ENCODE measurements at regions not wholly inside any gene's neighbourhood (a gene's known extent, or its start where the extent isn't known, plus 50 kb on each side); places are given as distances from the start of the nearest gene placed in this dataset.
A peak's percentile ranks its signal among the peaks of the same experiment; 100 is the strongest.
"Not testable (repeated sequence)": the region's sequence is repeated elsewhere in the genome, so short reads cannot be mapped to it uniquely, and the experiment has no call there.

DNA sequence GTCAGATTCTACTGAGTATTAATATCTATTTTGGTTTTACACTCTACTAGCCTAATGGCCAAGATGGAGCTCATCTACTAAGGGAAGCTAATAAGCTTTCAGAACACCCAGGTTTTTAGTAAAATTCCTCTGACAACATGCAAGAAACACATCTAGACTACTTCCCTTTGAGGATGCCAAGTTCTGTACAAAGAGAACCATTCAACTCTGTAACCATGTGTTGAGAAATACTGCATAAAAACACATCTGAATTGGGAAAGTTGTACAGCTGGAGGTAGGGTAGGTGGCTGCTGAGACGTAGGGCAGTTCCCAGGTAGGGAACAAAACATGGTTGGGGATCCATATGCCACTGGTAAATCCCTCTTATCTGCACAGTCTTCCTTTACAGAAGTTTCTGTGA lies 66.2 kb downstream of the SC5D start:
- DNase-seq (ENCODE audit: low read depth in 2 of 2) = no peak

DNA sequence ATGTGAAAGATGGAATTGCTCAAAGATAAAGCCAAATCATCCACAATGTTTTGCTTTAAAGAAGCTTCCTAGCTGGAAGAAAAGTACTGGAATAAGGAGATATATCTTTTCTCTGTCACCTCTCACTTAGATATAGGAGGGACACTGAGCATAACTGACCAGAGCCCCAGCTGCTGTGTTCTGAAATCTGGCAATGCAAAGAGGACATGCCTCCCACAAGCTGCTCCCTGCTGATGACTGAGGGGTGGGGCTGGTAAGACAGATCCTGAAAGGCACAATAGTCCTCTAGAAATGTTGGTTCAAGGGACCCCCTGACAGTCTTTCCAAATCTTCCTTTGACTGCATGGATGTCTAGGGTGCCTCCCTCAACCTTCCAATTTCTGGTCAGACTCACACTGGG lies 67.0 kb downstream of the SC5D start:
- no peak for DNase-seq (ENCODE audit: low read depth in 2 of 2)

GRCh38 chr11:121362955-121363354 lies 70.4 kb downstream of the SC5D start:
- DNase-seq (ENCODE audit: low read depth in 2 of 2) = not testable (repeated sequence)

DNA sequence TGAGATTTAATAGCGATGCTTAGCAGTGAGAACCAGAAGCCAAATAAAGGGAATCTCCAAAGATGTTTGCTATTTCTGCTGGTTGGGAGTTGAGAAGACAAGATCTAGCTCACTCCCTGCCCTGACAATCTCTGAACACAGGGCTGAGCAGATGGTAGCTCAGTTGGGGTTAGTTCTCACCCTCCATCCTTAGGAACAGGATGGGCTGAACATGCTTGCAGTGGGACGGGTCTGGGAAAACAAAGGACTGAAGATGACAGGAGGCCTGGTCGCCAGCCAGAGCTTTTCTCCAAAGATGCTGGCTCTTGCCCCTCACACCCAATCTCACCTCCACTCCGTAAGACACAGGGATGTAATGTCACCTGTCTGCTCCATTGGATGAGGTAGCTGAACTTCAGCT lies 72.7 kb downstream of the SC5D start:
- no peak for DNase-seq (ENCODE audit: low read depth in 2 of 2)

DNA sequence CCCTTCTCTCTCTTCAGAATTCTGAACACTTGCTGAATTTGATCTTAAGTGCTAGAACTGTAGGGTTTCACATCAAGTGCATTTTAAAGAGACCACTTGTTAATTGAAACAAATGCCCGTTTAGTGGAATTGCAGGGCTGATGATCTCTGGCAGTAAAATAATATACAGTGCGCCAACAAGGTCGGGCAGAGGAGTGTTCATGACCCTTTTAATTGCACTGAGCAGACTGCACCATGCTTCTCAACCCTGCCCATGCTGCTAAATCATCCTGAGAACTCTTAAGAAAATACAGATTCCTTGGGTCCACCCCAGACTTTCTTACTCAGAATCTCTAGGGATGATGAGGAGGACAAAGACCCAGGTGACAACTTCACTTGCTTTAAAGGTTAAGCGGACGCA lies 73.5 kb downstream of the SC5D start:
- DNase-seq (ENCODE audit: low read depth in 2 of 2) = no peak

DNA sequence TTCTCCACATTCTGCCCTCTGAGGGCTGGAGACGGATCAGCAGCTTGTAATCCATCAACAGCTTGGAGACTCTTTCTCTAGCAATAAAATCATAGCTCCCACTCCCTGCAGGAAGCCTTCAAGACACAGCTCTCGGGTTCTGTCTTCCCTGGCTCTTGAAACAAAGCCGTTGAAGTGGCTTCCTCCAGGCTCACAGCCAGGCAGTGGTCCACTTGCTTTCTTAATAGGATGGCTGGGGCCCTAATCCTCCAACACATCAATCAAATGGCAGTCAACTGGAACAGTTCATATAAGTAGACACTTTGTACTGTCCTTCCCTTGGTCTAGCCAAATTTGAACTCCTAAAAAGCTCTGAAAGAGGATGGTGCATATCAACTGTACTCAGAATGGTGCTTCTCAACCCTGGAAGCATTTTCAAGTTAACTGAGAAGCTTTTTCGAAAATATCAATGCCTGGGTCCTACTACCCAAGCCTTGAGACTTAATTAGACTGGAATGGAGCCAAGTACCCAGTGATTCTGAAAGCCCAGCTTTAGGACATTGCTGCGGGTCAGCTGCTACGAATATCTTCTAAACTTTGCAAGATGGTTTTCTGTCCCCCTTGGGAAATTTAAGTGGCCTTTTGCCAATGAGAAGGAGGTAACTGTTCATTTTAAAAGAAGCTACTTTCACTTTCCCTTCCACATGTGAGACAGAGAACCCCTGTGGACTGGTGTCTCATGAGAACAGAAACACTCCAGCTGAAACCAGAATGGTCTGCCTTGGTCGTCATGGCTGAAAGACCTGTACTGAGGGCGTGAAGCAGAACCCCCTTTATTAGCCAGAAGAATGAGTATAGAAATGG lies 74.7 kb downstream of the SC5D start:
- peak; percentile 1 to 10 for DNase-seq (ENCODE audit: low read depth in 2 of 2)

- DNase-seq (ENCODE audit: low read depth in 2 of 2) = no peak
These were observed 75.3 kb downstream of the SC5D start for GRCh38 chr11:121367844-121368225.

DNA sequence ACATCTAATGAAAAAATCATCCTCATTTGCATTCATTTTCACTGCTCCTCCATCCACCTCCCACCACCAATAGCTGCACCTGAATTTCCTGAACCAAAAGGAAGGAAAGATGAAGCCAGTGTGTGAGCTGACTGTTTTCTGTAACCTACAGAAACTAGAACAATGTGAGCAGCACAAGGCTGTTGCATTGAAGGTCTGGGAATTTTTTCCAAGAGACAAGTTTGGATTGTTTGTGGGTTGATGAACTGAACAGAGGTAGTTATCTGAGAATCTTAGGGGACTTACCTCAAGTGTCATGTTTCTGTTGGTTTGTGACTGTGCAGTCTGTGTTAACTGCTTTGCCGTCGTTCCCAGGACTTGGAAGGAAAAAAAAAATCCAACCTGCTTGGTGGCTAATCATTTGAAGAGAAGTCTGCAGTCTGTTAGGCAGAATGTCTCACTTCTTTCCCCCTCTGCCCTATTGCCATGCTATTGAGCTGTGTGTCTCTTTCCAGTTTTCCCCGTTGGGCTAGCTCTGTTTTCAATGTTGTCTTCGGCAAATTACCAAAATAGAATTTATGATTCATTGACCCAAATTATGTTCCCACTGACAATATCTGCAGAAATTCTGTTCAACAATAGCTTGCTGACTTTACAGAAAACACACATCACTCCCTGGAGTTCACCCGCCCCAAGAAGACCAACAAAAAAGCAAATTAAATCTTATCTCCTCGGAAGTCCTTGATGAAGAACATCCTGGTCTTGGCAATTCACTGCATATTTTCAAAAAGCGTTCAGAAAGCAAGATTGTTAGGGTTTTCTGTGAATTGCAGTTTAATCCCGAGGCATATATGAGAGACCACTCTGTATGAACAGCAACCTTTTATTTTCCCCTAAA lies 76.0 kb downstream of the SC5D start:
- no peak for DNase-seq (ENCODE audit: low read depth in 2 of 2)

DNA sequence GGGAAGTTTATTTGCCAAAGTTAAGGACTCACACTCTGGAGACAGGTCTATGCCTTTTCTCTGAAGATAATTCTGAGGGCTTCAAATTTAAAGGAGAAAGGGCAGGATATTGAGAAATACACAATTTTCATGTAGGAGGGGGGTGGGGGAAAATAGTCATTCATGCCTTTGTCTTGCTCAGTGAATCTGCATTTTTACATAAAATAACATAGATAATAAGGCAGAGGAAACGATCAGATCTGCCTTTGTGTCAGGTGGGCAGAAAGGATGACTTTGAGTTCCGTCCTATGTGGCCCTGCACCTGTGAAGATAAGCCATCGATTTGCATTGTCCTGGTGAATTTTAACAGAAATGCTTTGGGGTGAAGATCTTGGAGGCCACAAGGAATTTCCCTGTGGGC lies 76.8 kb downstream of the SC5D start:
- DNase-seq (ENCODE audit: low read depth in 2 of 2) = no peak

- no peak for DNase-seq (ENCODE audit: low read depth in 2 of 2)
These were observed 79.5 kb downstream of the SC5D start for GRCh38 chr11:121372028-121372427.

DNA sequence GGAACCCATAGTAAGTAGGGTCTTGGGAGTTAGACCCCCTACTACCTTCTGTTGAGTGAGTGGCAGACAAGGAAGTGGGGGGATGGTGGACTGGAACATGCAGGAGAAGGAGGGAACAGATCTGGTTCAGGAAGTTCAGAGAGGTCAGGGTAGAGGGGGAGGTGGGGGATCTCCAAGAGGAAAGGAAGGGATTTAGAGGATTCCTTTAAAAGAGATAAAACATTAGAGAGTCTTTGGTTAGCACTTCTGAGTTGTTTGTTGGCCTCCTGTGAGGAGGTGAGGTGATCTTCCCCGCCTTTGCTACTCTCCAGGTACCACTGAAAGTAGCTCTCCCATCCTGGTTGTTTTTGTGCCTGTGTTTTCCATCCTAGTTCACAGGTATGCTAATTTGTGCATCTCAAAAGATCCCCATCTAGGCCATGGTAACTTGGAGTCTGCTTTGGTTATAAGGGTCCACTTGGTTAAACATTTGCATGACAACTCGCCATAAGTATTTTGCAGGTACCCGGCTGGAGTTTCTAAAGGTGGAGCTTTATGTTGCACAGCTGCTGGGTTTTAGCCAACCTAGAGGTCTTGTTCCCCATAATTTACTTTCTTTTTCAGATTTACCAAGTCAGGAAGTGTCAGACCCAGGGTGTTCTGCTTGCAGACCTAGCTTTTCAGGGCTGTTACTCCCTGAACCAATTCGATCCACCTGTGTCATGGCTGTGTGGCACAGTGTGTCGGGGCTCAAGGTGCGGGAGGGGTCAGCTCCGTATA lies 79.3 kb upstream of the SORL1 start:
- DNase-seq (ENCODE audit: low read depth in 2 of 2) = no peak

DNA sequence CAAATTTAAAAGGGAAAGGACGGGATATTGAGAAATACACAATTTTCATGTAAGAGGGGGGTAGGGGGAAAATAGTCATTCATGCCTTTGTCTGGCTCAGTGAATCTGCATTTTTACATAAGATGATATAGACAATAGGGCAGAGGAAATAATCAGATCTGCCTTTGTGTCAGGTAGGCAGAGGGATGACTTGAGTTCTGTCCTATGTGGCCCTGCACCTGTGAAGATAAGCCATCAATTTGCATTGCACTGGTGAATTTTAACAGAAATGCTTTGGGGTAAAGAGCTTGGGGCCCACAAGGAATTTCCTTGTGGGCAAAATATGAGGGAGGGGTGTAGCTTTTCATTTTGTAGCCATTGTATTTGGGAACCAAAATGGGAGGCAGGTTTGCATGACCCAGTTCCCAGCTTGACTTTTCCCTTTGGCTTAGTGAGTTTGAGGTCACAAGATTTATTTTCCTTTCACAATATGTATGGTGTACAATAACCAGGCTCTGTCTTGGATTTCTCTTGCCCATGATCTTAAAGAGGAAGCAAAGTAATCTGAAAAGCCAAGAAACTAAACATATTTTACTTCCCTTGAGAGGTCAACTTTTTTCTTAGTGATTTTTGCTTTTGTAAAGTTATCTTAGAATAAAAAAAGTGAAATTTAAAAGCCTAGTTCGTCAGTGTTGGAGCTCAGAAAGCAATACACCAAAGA lies 77.7 kb upstream of the SORL1 start:
- no peak for DNase-seq (ENCODE audit: low read depth in 2 of 2)

DNA sequence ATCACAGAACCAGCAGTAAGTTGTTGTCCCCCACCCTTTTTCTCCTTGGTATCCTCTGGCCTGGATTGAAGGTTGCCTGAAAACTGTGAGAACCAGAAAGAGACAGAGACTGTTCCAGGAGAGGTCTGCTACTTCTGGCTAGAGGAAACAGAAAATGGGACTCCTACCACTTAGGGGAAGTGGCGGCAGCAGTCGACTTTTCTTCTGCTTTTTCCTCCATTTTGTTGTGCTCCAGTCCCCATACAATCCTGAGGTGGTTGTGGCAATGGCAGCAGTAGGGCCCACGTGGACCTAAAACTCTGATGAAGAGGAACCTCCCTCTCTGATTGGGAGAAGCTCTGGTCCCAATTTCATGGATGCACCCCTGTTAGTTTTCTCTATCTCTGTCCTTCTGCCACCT lies 76.0 kb upstream of the SORL1 start:
- no peak for DNase-seq (ENCODE audit: low read depth in 2 of 2)

GRCh38 chr11:121379145-121379810 lies 72.8 kb upstream of the SORL1 start:
- not testable (repeated sequence) for DNase-seq (ENCODE audit: low read depth in 2 of 2)

- no peak for DNase-seq (ENCODE audit: low read depth in 2 of 2)
These were observed 68.4 kb upstream of the SORL1 start for GRCh38 chr11:121383716-121384115.

DNA sequence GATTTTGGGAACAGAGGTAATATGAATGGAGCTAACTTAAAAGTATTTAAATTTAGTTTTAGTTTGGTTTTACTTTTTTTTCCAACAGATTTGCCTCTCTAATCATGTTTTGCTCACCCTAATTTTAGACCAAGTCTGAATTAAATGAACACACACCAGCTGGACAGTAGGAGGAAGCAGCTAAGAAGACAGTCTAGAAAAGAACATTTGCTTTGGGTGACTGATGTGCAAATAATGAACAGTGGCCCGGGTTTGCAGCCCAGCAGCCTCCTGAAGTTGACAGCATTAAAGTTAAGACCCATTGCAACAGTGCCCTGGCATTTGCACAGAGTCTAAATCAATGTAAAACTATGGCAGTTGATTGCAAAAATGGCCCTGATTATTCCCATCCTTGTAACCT lies 66.4 kb upstream of the SORL1 start:
- no peak for DNase-seq (ENCODE audit: low read depth in 2 of 2)
